Neuronal stem cell (in vitro differentiated cells): ENCODE measurements at regions not wholly inside any gene's neighbourhood (a gene's known extent, or its start where the extent isn't known, plus 50 kb on each side); places are given as distances from the start of the nearest gene placed in this dataset.
"Not testable (repeated sequence)": the region's sequence is repeated elsewhere in the genome, so short reads cannot be mapped to it uniquely, and the experiment has no call there.

ENCODE experiments used
- DNase-seq: peaks from one replicate; pipeline ENCODE4 v3.0.0-alpha.2; 2013; ENCODE audit warnings: low spot score
- H2AFZ ChIP-seq: one replicate; pipeline ENCODE4 v1.6.1; 2013; ENCODE audit warnings: mild to moderate bottlenecking, low read length, inconsistent platforms
- H2AK5ac ChIP-seq: 2 replicates; pipeline ENCODE4 v1.6.1; 2013; ENCODE audit warnings: low read depth, mild to moderate bottlenecking, inconsistent platforms, low read length, moderate library complexity, mixed read lengths
- H2BK120ac ChIP-seq: 2 replicates; pipeline ENCODE4 v1.6.1; 2013; ENCODE audit warnings: low read depth, mild to moderate bottlenecking, inconsistent platforms, low read length, moderate library complexity, mixed read lengths
- H2BK12ac ChIP-seq: one replicate; pipeline ENCODE4 v1.6.1; 2013; ENCODE audit warnings: low read length, inconsistent platforms
- H2BK15ac ChIP-seq: 2 replicates; pipeline ENCODE4 v1.6.1; 2013; ENCODE audit warnings: mild to moderate bottlenecking, low read length, inconsistent platforms, mixed read lengths
- H2BK5ac ChIP-seq: one replicate; pipeline ENCODE4 v1.6.1; 2013; ENCODE audit warnings: inconsistent platforms, mild to moderate bottlenecking, low read length, moderate library complexity
- H3K14ac ChIP-seq: one replicate; pipeline ENCODE4 v1.6.1; 2013; ENCODE audit warnings: low read length, inconsistent platforms
- H3K18ac ChIP-seq: 2 replicates; pipeline ENCODE4 v1.6.1; 2013; ENCODE audit warnings: low read length, inconsistent platforms
- H3K23ac ChIP-seq: 2 replicates; pipeline ENCODE4 v1.6.1; 2013; ENCODE audit warnings: low read depth, mild to moderate bottlenecking, mixed read lengths, low read length, inconsistent platforms; ENCODE audit not compliant: poor library complexity
- H3K27ac ChIP-seq: replicated peaks from 3 replicates; pipeline ENCODE4 v1.5.1; 2013; ENCODE audit warnings: low read length, inconsistent platforms
- H3K27me3 ChIP-seq, 3 experiments: 2 replicates each; pipeline ENCODE4 v1.6.1; 2013; ENCODE audit warnings: low read length in 3 of 3, mild to moderate bottlenecking in 2 of 3, inconsistent platforms in 1 of 3, low read depth in 1 of 3, mixed read lengths in 1 of 3, moderate library complexity in 1 of 3; ENCODE audit not compliant: control insufficient read depth in 3 of 3, insufficient read depth in 3 of 3
- H3K36me3 ChIP-seq, 2 donors: replicated peaks in 1 of 2; 2 replicates each; pipeline ENCODE4 v1.6.1; 2013; ENCODE audit warnings: low read length in 2 of 2; ENCODE audit not compliant: control insufficient read depth in 2 of 2, insufficient read depth in 2 of 2
- H3K4ac ChIP-seq: 2 replicates; pipeline ENCODE4 v1.6.1; 2013; ENCODE audit warnings: inconsistent platforms, mild to moderate bottlenecking, low read length, moderate library complexity
- H3K4me1 ChIP-seq, 2 donors: 1 replicate in 1 of 2; 2 replicates in 1 of 2; pipeline ENCODE4 v1.6.1; 2013; ENCODE audit warnings: low read length in 2 of 2, low read depth in 1 of 2; ENCODE audit not compliant: control insufficient read depth in 2 of 2, insufficient read depth in 1 of 2
- H3K4me2 ChIP-seq: one replicate; pipeline ENCODE4 v1.6.1; 2013; ENCODE audit warnings: mild to moderate bottlenecking, low read length, inconsistent platforms; ENCODE audit not compliant: insufficient read depth, poor library complexity, severe bottlenecking
- H3K4me3 ChIP-seq, 2 donors: 2 replicates each; pipeline ENCODE4 v1.5.1; 2013; ENCODE audit warnings: low read length in 2 of 2, mild to moderate bottlenecking in 2 of 2, inconsistent platforms in 1 of 2, moderate library complexity in 1 of 2
- H3K79me1 ChIP-seq: one replicate; pipeline ENCODE4 v1.6.1; 2013; ENCODE audit warnings: low read depth, mild to moderate bottlenecking, inconsistent platforms, low read length, moderate library complexity
- H3K9ac ChIP-seq: one replicate; pipeline ENCODE4 v1.6.1; 2013; ENCODE audit warnings: mild to moderate bottlenecking, low read depth, low read length, inconsistent platforms; ENCODE audit not compliant: poor library complexity
- H3K9me3 ChIP-seq, 2 donors: replicated peaks in 1 of 2; 2 replicates each; pipeline versions ENCODE3 to v1.6.1; 2013; ENCODE audit warnings: low read length in 2 of 2, mild to moderate bottlenecking in 2 of 2, inconsistent platforms in 1 of 2, low read depth in 1 of 2, mixed read lengths in 1 of 2, moderate library complexity in 1 of 2; ENCODE audit not compliant: control insufficient read depth in 2 of 2, insufficient read depth in 1 of 2
- H4K8ac ChIP-seq: one replicate; pipeline ENCODE4 v1.6.1; 2013; ENCODE audit warnings: low read depth, mild to moderate bottlenecking, inconsistent platforms, low read length, moderate library complexity
- H4K91ac ChIP-seq: one replicate; pipeline ENCODE4 v1.6.1; 2013; ENCODE audit warnings: low read length, low read depth, mild to moderate bottlenecking, inconsistent platforms; ENCODE audit not compliant: poor library complexity
- WGBS, 2 donors: extraction: QIAGEN DNeasy Blood & Tissue Kit; methylation state at CpG; one replicate each; pipeline ENCODE4 v1.1.7; 2013; ENCODE audit warnings: missing lambda C conversion rate in 2 of 2, mixed read lengths in 1 of 2; ENCODE audit not compliant: insufficient read length in 2 of 2, insufficient replicate concordance in 1 of 2; ENCODE audit errors: extremely low coverage in 2 of 2; 5-methylcytosine and 5-hydroxymethylcytosine counted together

GRCh38 chr7:11274074-11274473, 300.4 kb downstream of the PHF14 start:
- Histone ChIP-seq H4K8ac (no peak overlapping the region), H3K14ac (no peak overlapping the region), H3K4me1 (peaks cover 2% of the 10 kb centered on the region in 2 donors), H3K4me2 (no peak overlapping the region), H3K9ac (no peak overlapping the region), H4K91ac (no peak overlapping the region), H3K18ac (no peak overlapping the region), H2AFZ (no peak overlapping the region), H2BK120ac (no peak overlapping the region), H3K23ac (no peak overlapping the region), H2BK15ac (no peak overlapping the region), H2BK5ac (no peak overlapping the region), H3K36me3 (no peaks in the 10 kb centered on the region), H3K9me3 (no peaks in the 10 kb centered on the region), H3K27ac (no peak overlapping the region), H3K4me3 (no peak overlapping the region), H3K79me1 (no peaks in the 10 kb centered on the region), H3K27me3 (no peaks in the 10 kb centered on the region), H2BK12ac (no peak overlapping the region), H3K4ac (no peak overlapping the region), H2AK5ac (no peak overlapping the region)
- DNase-seq: no peak
- no CpG with 5 or more reads among the region's 2 CpGs for WGBS, 2 donors

- Histone ChIP-seq H3K23ac (no peak overlapping the region), H3K4me3 (no peak overlapping the region), H3K4ac (no peak overlapping the region), H3K9ac (no peak overlapping the region), H4K8ac (no peak overlapping the region), H2BK12ac (no peak overlapping the region), H2AFZ (no peak overlapping the region), H3K79me1 (no peaks in the 10 kb centered on the region), H2BK15ac (no peak overlapping the region), H4K91ac (no peak overlapping the region), H3K27me3 (no peaks in the 10 kb centered on the region), H3K36me3 (no peaks in the 10 kb centered on the region), H3K4me1 (peaks cover 0 to under 1% of the 10 kb centered on the region in 2 donors), H3K14ac (no peak overlapping the region), H2AK5ac (no peak overlapping the region), H3K4me2 (no peak overlapping the region), H3K18ac (no peak overlapping the region), H3K9me3 (no peaks in the 10 kb centered on the region), H2BK5ac (no peak overlapping the region), H3K27ac (no peak overlapping the region), H2BK120ac (no peak overlapping the region)
- DNase-seq: no peak
- WGBS, 2 donors: no CpG with 5 or more reads among the region's 2 CpGs
Observed at GRCh38 chr7:11281953-11282352, 308.3 kb downstream of the PHF14 start.

GRCh38 chr7:11283584-11283983, 309.9 kb downstream of the PHF14 start:
- H3K4me3 ChIP-seq, H2BK5ac ChIP-seq, H2AFZ ChIP-seq, H2BK15ac ChIP-seq, H3K14ac ChIP-seq, H2BK12ac ChIP-seq, H4K8ac ChIP-seq, H3K36me3 ChIP-seq, H3K4ac ChIP-seq, H3K4me1 ChIP-seq, H4K91ac ChIP-seq, H2AK5ac ChIP-seq, H3K27me3 ChIP-seq, H3K9ac ChIP-seq, H3K23ac ChIP-seq, H3K27ac ChIP-seq, H3K9me3 ChIP-seq, H2BK120ac ChIP-seq, H3K4me2 ChIP-seq, DNase-seq, H3K18ac ChIP-seq, H3K79me1 ChIP-seq: not testable (repeated sequence)
- no CpG with 5 or more reads among the region's 3 CpGs for WGBS, 2 donors

- H3K27me3 ChIP-seq: no peaks in the 10 kb centered on the region
- no peak overlapping the region for H4K91ac ChIP-seq
- no peak overlapping the region for H3K9ac ChIP-seq
- no peak overlapping the region for H3K27ac ChIP-seq
- H2BK15ac ChIP-seq: no peak overlapping the region
- H3K18ac ChIP-seq: no peak overlapping the region
- no peak overlapping the region for H3K14ac ChIP-seq
- H2BK120ac ChIP-seq: no peak overlapping the region
- no peak overlapping the region for H3K4me3 ChIP-seq
- no peak overlapping the region for H2AK5ac ChIP-seq
- H3K4ac ChIP-seq: no peak overlapping the region
- H3K23ac ChIP-seq: no peak overlapping the region
- whole genome bisulfite sequencing, 2 donors: 100% methylated on average over 1 of the region's 3 CpGs
- no peak overlapping the region for H2BK12ac ChIP-seq
- no peaks in the 10 kb centered on the region for H3K79me1 ChIP-seq
- no peak overlapping the region for H4K8ac ChIP-seq
- H2AFZ ChIP-seq: no peak overlapping the region
- H3K9me3 ChIP-seq: no peaks in the 10 kb centered on the region
- no peak overlapping the region for H3K4me2 ChIP-seq
- no peak overlapping the region for H2BK5ac ChIP-seq
- no peaks in the 10 kb centered on the region for H3K4me1 ChIP-seq
- H3K36me3 ChIP-seq: no peaks in the 10 kb centered on the region
- DNase-seq: no peak
Observed at GRCh38 chr7:11290863-11291262, 317.2 kb downstream of the PHF14 start.
